ENCODE measurements at regions not wholly inside any gene's neighbourhood (a gene's known extent, or its start where the extent isn't known, plus 50 kb on each side); places are given as distances from the start of the nearest gene placed in this dataset.

DNA sequence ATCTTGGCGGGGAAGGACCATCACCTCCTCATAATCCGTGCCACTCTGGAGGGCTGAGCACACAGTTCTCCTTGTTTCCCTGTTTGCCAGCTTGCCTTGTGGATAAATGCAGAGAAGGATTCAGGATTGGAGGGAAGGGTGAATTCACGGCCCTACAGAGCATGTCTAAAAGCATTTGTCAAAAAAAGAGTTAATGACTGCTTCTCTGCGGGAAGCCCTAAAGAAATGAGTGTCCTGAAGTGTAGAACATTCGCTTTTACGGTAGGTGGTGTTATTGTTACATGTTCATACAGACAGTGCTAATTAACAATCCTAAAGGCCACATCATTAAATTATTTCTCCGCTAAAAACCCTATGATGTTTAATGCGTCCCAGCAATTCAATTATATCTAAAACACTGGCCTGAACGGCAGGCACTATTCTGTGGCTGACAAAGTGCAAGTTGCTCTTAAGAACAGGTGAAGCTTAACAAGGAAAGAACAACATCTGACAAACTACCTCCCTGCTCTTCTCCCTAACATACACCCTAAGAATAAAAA lies 112.3 kb upstream of the NFIA start:
- no peak for DNase-seq (ENCODE audit: extremely low spot score)
- CTCF ChIA-PET, result interaction anchor here (1.0 to 2.3 kb wide), 3 partner anchors 10 to 122 kb away, joined by 3 to 5 read pairs (median 3); no protein-coding TSS in a partner anchor
- POLR2A ChIA-PET, result no interaction called here
- TF ChIP-seq, protein P1, sequence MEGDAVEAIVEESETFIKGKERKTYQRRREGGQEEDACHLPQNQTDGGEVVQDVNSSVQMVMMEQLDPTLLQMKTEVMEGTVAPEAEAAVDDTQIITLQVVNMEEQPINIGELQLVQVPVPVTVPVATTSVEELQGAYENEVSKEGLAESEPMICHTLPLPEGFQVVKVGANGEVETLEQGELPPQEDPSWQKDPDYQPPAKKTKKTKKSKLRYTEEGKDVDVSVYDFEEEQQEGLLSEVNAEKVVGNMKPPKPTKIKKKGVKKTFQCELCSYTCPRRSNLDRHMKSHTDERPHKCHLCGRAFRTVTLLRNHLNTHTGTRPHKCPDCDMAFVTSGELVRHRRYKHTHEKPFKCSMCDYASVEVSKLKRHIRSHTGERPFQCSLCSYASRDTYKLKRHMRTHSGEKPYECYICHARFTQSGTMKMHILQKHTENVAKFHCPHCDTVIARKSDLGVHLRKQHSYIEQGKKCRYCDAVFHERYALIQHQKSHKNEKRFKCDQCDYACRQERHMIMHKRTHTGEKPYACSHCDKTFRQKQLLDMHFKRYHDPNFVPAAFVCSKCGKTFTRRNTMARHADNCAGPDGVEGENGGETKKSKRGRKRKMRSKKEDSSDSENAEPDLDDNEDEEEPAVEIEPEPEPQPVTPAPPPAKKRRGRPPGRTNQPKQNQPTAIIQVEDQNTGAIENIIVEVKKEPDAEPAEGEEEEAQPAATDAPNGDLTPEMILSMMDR (IDR thresholded peaks at IDR 0.05; ENCODE audit: control extremely low read depth, extremely low read depth, low read depth, missing control alignments), result no peak

DNA sequence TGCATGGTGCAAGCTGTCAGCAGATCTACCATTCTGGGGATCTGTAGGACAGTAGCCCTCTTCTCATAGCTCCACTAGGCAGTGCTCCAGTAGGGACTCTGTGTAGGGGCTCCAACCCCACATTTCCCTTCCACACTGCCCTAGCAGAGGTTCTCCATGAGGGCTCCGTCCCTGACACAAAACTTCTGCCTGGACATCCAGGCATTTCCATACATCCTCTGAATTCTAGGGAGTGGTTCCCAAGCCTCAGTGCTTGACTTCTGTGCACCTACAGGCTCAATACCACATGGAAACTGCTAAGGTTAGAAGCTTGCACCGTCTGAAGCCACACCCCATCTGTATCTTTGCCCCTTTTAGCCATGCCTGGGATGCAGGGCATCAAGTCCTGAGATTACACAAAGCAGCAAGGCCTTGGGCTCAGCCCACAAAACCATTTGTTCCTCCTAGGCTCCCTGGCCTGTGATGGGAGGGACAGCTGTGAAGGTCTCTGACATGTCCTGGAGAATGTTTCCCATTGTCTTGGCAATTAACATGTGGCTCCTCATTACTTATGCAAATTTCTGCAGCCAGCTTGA lies 117.0 kb upstream of the NFIA start:
- ChIA-PET CTCF (no interaction called here), POLR2A (no interaction called here)
- no peak for DNase-seq (ENCODE audit: extremely low spot score)
- TF ChIP-seq, protein P1 (IDR thresholded peaks at IDR 0.05; ENCODE audit: control extremely low read depth, extremely low read depth, low read depth, missing control alignments), result no peak

DNA sequence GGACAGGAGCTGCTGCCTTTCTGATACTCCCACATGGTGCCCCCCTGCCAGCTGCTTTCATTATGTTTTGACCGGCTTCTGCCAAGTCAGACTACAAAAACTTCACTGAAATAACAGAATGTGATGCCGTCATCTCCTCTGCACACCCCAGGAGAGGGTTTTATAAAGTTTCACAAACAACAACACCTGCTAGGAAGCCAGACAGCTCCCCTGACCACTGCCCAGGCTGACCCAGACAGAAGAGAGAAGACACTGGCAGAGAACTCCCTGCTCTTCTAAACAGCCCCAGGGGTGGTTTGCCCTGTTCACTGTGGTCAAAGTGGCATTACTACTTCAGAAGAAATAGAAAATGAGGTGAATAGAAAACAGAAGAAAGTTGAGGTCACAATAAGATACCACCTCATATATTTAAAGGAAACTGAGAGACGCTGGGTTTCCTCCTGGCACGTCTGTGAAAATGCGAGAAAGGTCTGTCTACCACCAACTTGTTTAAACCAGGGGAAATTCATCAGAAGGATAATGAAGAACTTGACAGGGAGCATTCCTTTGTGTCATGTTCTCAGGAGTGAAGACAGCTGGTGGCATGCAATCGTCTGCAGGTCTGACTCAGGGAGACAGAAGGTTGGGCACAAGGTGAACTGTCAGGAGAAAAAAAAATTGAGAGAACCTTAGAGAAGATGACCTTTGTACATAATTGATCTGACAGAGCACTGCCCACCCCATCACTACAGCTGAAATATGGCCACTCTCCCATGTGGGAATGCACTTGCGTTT lies 119.0 kb upstream of the NFIA start:
- TF ChIP-seq, protein P1 (IDR thresholded peaks at IDR 0.05; ENCODE audit: control extremely low read depth, extremely low read depth, low read depth, missing control alignments), result no peak
- DNase-seq (ENCODE audit: extremely low spot score), result no peak
- POLR2A ChIA-PET, result no interaction called here
- CTCF ChIA-PET, result interaction anchor here (1.4 kb wide), 1 partner anchor 625 kb away, joined by 4 read pairs; no protein-coding TSS in a partner anchor

DNA sequence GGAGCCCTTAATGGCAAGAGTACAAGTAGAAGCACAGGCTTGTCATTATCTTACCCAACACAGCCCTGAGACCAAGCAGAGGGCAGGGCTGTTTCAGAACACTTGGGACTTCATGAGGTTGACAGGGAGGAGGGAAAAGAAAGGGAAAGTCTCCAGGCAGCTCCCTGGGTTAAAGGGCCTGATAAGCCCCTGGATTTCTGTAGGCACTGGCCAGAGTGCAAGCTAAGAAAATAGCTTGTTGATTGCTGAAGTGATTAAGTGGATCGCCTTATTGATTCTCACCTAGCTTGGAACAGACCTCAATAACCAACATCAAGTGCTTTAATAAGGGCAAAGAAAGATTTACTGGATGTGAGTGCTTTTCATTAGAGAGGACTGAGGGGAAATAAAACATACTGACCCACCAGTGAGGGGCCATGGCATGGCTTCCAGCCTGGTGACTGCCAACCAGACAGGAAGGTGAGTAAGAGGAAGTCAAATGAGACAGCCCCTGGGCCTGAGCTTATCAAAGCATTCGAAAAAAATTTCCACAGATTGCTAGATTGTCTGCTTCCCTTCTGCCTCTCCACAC lies 121.4 kb upstream of the NFIA start:
- TF ChIP-seq, protein P1 (IDR thresholded peaks at IDR 0.05; ENCODE audit: control extremely low read depth, extremely low read depth, low read depth, missing control alignments), result no peak
- POLR2A ChIA-PET, result no interaction called here
- CTCF ChIA-PET, result interaction anchor here (1.7 kb wide), 1 partner anchor 13 kb away, joined by 7 read pairs; no protein-coding TSS in a partner anchor
- no peak for DNase-seq (ENCODE audit: extremely low spot score)

DNA sequence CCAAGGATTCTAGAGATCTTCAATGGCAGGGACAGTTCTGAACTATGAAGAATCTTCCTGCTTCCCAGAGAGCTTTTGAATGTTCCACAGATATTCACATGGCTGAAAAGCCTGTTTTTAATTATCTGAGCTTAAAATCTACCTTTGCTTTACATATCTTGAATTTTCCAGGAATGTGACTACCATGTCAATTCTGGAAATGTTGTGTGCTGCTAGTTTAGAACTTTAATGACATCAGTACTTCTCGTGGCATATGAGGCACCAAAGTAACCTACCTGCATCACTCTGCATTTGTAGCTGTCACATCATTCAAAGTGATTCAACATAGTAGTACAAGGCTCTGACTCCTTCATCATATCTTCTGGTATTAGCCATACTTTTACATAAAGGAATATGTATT lies 122.7 kb upstream of the NFIA start:
- no peak for DNase-seq (ENCODE audit: extremely low spot score)
- CTCF ChIA-PET, result interaction anchor here (1.1 to 1.7 kb wide), 3 partner anchors 11 to 20 kb away, joined by 3 to 7 read pairs (median 6); no protein-coding TSS in a partner anchor
- POLR2A ChIA-PET, result no interaction called here
- TF ChIP-seq, protein P1 (IDR thresholded peaks at IDR 0.05; ENCODE audit: control extremely low read depth, extremely low read depth, low read depth, missing control alignments), result no peak

DNA sequence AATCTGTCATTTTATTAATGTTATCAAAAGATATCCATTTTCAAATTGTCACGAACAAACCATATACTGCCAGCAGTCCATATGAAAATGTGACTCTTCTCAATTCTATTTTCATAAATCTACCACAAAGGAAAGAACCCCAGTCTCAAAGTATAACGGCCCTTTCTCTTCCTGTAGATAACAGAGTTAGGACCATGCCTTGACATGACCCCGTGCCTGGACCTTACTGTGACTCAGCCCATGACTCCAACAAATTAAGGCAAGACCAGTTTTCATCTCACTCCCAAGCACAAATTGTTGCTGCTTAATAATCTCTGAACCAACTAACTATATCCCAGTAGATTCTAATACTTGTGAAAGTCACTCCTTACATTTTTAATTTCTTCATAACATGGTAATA lies 124.4 kb upstream of the NFIA start:
- CTCF ChIA-PET, result no interaction called here
- TF ChIP-seq, protein P1 (IDR thresholded peaks at IDR 0.05; ENCODE audit: control extremely low read depth, extremely low read depth, low read depth, missing control alignments), result no peak
- DNase-seq (ENCODE audit: extremely low spot score), result no peak
- POLR2A ChIA-PET, result no interaction called here
